ENCODE measurements at regions not wholly inside any gene's neighbourhood (a gene's known extent, or its start where the extent isn't known, plus 50 kb on each side); places are given as distances from the start of the nearest gene placed in this dataset.

GRCh38 chr9:1513105-1513504, 462.9 kb downstream of the DMRT2 start:
- Mint-ChIP-seq H3K4me3 (no peak overlapping the region), H3K27ac (no peak overlapping the region), H3K9me3 (peaks cover 0 to 17% (median 7%) of the 10 kb centered on the region in 7 donors), H3K27me3 (ENCODE audit: low read depth in 3 of 3) (peaks cover 0 to 3% (median 2%) of the 10 kb centered on the region in 3 donors), H3K4me1 (no peaks in the 10 kb centered on the region), H3K36me3 (no peaks in the 10 kb centered on the region)
- WGBS (ENCODE audit: insufficient coverage) = no CpG with 5 or more reads among the region's 2 CpGs
- Histone ChIP-seq H4K20me1 (ENCODE audit: insufficient read depth, low read length) (no peaks in the 10 kb centered on the region), H2AFZ (ENCODE audit: insufficient read depth, low read depth, low read length, poor library complexity, severe bottlenecking) (no peak overlapping the region), H3K9ac (ENCODE audit: insufficient read depth, low read length, poor library complexity, severe bottlenecking) (no peak overlapping the region), H3K36me3 (replicated peaks in 1 of 2; ENCODE audit: control insufficient read depth in 1 of 2, insufficient read depth in 2 of 2, low read length in 2 of 2) (no peaks in the 10 kb centered on the region), H3K27me3 (ENCODE audit: control insufficient read depth in 2 of 2, insufficient read depth in 2 of 2, low read length in 2 of 2) (no peaks in the 10 kb centered on the region), H3K79me2 (ENCODE audit: insufficient read depth, low read length) (no peaks in the 10 kb centered on the region), H3K4me3 (replicated peaks in 1 of 3; ENCODE audit: low read depth in 2 of 3, low read length in 3 of 3) (no peak overlapping the region), H3K9me3 (replicated peaks in 1 of 2; ENCODE audit: control insufficient read depth in 1 of 2, insufficient read depth in 1 of 2, low read length in 2 of 2) (peaks cover 3 to 9% of the 10 kb centered on the region in 2 donors), H3K4me1 (ENCODE audit: control insufficient read depth in 1 of 2, insufficient read depth in 2 of 2, low read length in 2 of 2) (no peaks in the 10 kb centered on the region), H3K4me2 (replicated peaks; ENCODE audit: extremely low read depth, low read length, poor library complexity, severe bottlenecking) (no peak overlapping the region), H3K27ac (ENCODE audit: low read depth in 1 of 2, low read length in 2 of 2) (no peak overlapping the region)
- DNase-seq = no peak
- no peak for TF ChIP-seq CTCF (IDR thresholded peaks at IDR 0.05)
- intact Hi-C loops (cut with micrococcal nuclease) = no loop called here

GRCh38 chr9:1514250-1514649, 464.1 kb downstream of the DMRT2 start:
- H3K4me3 Mint-ChIP-seq = no peak overlapping the region
- no peak overlapping the region for H3K27ac Mint-ChIP-seq
- no peaks in the 10 kb centered on the region for H3K27me3 ChIP-seq (ENCODE audit: control insufficient read depth in 2 of 2, insufficient read depth in 2 of 2, low read length in 2 of 2)
- peaks cover 0 to 3% (median 2%) of the 10 kb centered on the region in 3 donors for H3K27me3 Mint-ChIP-seq (ENCODE audit: low read depth in 3 of 3)
- no peaks in the 10 kb centered on the region for H3K36me3 ChIP-seq (replicated peaks in 1 of 2; ENCODE audit: control insufficient read depth in 1 of 2, insufficient read depth in 2 of 2, low read length in 2 of 2)
- intact Hi-C loops (cut with micrococcal nuclease) = no loop called here
- 45% methylated on average over 1 of the region's 3 CpGs for WGBS (ENCODE audit: insufficient coverage)
- TF ChIP-seq CTCF (IDR thresholded peaks at IDR 0.05) = no peak
- no peak overlapping the region for H3K4me2 ChIP-seq (replicated peaks; ENCODE audit: extremely low read depth, low read length, poor library complexity, severe bottlenecking)
- H3K9ac ChIP-seq (ENCODE audit: insufficient read depth, low read length, poor library complexity, severe bottlenecking) = no peak overlapping the region
- H3K36me3 Mint-ChIP-seq = no peaks in the 10 kb centered on the region
- H3K9me3 ChIP-seq (replicated peaks in 1 of 2; ENCODE audit: control insufficient read depth in 1 of 2, insufficient read depth in 1 of 2, low read length in 2 of 2) = peaks cover 3 to 8% of the 10 kb centered on the region in 2 donors
- no peak overlapping the region for H3K4me3 ChIP-seq (replicated peaks in 1 of 3; ENCODE audit: low read depth in 2 of 3, low read length in 3 of 3)
- H2AFZ ChIP-seq (ENCODE audit: insufficient read depth, low read depth, low read length, poor library complexity, severe bottlenecking) = no peak overlapping the region
- H3K79me2 ChIP-seq (ENCODE audit: insufficient read depth, low read length) = no peaks in the 10 kb centered on the region
- H3K9me3 Mint-ChIP-seq = peaks cover 0 to 18% (median 7%) of the 10 kb centered on the region in 7 donors
- H3K4me1 ChIP-seq (ENCODE audit: control insufficient read depth in 1 of 2, insufficient read depth in 2 of 2, low read length in 2 of 2) = no peaks in the 10 kb centered on the region
- no peaks in the 10 kb centered on the region for H4K20me1 ChIP-seq (ENCODE audit: insufficient read depth, low read length)
- H3K4me1 Mint-ChIP-seq = no peaks in the 10 kb centered on the region
- DNase-seq = no peak
- H3K27ac ChIP-seq (ENCODE audit: low read depth in 1 of 2, low read length in 2 of 2) = no peak overlapping the region

All from CD14-positive monocyte (primary cell).